Heart right ventricle (tissue), 16 donors: ENCODE measurements at regions not wholly inside any gene's neighbourhood (a gene's known extent, or its start where the extent isn't known, plus 50 kb on each side); places are given as distances from the start of the nearest gene placed in this dataset.

Experiments
- ATAC-seq, 8 donors: fragments of 200-7000 bp; cut with Tn5 transposase; one replicate each; pipeline ENCODE4 v1.9.1; 2020; ENCODE audit warnings: mild to moderate bottlenecking in 8 of 8, moderate library complexity in 8 of 8, moderate number of reproducible peaks in 1 of 8
- DNase-seq, 2 donors: peaks; one replicate each; pipeline ENCODE4 v3.0.0-alpha.2; 2020
- H3K27ac ChIP-seq, 10 donors: fragments of 200-600 bp; sonication (generic) in 2 of 10; one replicate each; pipeline versions ENCODE4 v1.5.0 to v1.8.0; 2020 to 2022; ENCODE audit warnings: mild to moderate bottlenecking in 3 of 10
- H3K27me3 ChIP-seq, 7 donors: fragments of 200-600 bp; one replicate each; pipeline ENCODE4 v1.8.0; 2021 to 2022; ENCODE audit warnings: mild to moderate bottlenecking in 2 of 7
- H3K36me3 ChIP-seq, 9 donors: fragments of 200-600 bp; sonication (generic) in 1 of 9; one replicate each; pipeline versions ENCODE4 v1.5.0 to v1.8.0; 2020 to 2022; ENCODE audit warnings: mild to moderate bottlenecking in 2 of 9
- H3K4me1 ChIP-seq, 9 donors: fragments of 200-600 bp; sonication (generic) in 1 of 9; one replicate each; pipeline versions ENCODE4 v1.5.0 to v1.8.0; 2020 to 2022; ENCODE audit warnings: mild to moderate bottlenecking in 4 of 9
- H3K4me3 ChIP-seq, 10 donors: fragments of 200-600 bp; sonication (generic) in 2 of 10; one replicate each; pipeline versions ENCODE4 v1.5.0 to v1.8.0; 2020 to 2022; ENCODE audit warnings: mild to moderate bottlenecking in 7 of 10, moderate library complexity in 2 of 10
- H3K9me3 ChIP-seq, 11 donors: fragments of 200-600 bp in 10 of 11; sonication (generic) in 2 of 11; one replicate each; pipeline versions ENCODE4 v1.5.0 to v1.8.0; 2013 to 2022; ENCODE audit warnings: mild to moderate bottlenecking in 2 of 11, control low read depth in 1 of 11, moderate library complexity in 1 of 11
- WGBS, 2 donors: extraction: QIAGEN DNeasy Blood & Tissue Kit; methylation state at CpG; one replicate each; pipeline ENCODE4 v1.1.7; 2013; ENCODE audit warnings: inconsistent platforms in 1 of 2; 5-methylcytosine and 5-hydroxymethylcytosine counted together
- intact Hi-C, 10 donors: fragments of 100-400 bp; cut with DNase I; formaldehyde crosslinking; loops; one replicate each; pipeline versions ENCODE4 v1.11.1 to v1.14.2; 2022
- TF ChIP-seq, protein P1 (sequence below), 9 donors: fragments of 200-600 bp; sonication (generic) in 2 of 9; IDR thresholded peaks; one replicate each; pipeline versions ENCODE4 v1.5.0 to v1.8.0; 2021 to 2022; ENCODE audit warnings: antibody characterized with exemption in 9 of 9, mild to moderate bottlenecking in 5 of 9, moderate library complexity in 1 of 9
- donor health status: Arrhythmogenic right ventricular cardiomyopathy.
- donor health status: ischemic (EF 13 %, LVEDD 7.1; RV severe dilation, severe dysfunction).
- donor health status: healthy with polysubstance abuse.
- donor health status: DM: no; HTN: yes; CAD: no.
- donor health status: DM: no; HTN: no; CAD: no.
- donor health status: ischemic (EF 25% LVEDD 6.9; RV normal size, moderate dysfunction).
- donor health status: ischemic (EF 25% LVEDD 5.7; RV mildly dilated, moderate dysfunction).
- donor health status: healthy.
- donor health status: DM: yes; HTN: yes; CAD: no.
- donor health status: Ischemic cardiomyopathy.
- donor health status: ischemic (EF 35%, LVEDD 5.7; RV mildly dilated, moderate dysfunction).
- donor health status: nonischemic (EF 11% LVEDD 7.7; RV severe dilation, severe dysfunction).
- donor health status: DM: yes; HTN: yes; CAD: no.
- donor health status: PGD.
- donor health status: ischemic (EF 29% LVEDD 5.4; RV normal size, mild dysfunction).
- donor health status: nonischemic (EF 23%, LVEDD 6.1; RV moderate dilation, normal function).

DNA sequence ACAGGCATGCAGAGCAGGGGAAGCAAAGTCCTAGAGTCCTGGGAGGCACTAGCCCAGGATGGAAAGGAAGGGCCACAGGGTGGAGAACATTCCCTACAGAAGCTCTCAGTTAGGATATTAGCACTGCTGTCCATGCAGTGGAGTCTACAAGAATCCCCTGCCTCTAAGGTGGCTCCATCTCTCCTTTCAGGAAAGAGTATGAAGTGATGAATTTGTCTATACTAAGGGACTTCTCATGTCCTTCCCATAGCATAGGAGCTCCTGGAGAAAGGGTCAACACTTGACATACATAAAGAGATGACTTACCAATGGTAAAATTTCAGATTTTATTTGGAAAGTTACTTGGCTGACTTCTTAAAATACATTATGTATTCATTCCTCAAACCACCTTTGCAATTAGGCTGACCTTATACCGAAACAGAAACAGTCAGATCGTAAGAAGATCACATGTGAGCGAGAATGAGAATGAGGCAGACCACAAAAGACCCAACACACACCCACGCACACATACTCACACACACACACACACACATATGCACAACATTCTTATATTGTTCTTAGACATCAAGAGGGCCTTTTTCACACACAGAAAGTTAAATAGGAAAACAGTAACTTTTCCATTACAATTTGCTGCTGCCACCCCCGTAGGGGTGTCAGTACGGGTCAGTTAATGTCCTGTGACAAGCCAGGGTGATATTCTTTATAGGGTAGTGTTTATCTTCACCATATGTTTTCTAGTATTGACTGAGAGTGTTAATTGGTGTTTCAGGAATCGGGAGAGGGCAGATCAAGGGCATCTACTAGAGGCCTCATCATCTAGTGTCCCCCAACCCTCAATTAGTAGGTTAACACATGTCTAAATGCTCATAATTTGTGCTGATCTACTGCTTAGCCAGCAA, 159.4 kb downstream of the FAXC start:
- H3K27ac ChIP-seq: no peak overlapping the region
- ATAC-seq (no peak), DNase-seq (no peak)
- H3K27me3 ChIP-seq: no peaks in the 10 kb centered on the region
- peaks cover 0 to 18% (median 0%) of the 10 kb centered on the region in 9 donors for H3K4me1 ChIP-seq
- H3K9me3 ChIP-seq: no peaks in the 10 kb centered on the region
- intact Hi-C loops: no loop called here
- no peaks in the 10 kb centered on the region for H3K36me3 ChIP-seq
- no peak overlapping the region for H3K4me3 ChIP-seq
- 77 to 80% methylated on average over 7 of the region's 7 CpGs for WGBS, 2 donors
- TF ChIP-seq, protein P1, sequence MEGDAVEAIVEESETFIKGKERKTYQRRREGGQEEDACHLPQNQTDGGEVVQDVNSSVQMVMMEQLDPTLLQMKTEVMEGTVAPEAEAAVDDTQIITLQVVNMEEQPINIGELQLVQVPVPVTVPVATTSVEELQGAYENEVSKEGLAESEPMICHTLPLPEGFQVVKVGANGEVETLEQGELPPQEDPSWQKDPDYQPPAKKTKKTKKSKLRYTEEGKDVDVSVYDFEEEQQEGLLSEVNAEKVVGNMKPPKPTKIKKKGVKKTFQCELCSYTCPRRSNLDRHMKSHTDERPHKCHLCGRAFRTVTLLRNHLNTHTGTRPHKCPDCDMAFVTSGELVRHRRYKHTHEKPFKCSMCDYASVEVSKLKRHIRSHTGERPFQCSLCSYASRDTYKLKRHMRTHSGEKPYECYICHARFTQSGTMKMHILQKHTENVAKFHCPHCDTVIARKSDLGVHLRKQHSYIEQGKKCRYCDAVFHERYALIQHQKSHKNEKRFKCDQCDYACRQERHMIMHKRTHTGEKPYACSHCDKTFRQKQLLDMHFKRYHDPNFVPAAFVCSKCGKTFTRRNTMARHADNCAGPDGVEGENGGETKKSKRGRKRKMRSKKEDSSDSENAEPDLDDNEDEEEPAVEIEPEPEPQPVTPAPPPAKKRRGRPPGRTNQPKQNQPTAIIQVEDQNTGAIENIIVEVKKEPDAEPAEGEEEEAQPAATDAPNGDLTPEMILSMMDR (IDR thresholded peaks at IDR 0.05): no peak

DNA sequence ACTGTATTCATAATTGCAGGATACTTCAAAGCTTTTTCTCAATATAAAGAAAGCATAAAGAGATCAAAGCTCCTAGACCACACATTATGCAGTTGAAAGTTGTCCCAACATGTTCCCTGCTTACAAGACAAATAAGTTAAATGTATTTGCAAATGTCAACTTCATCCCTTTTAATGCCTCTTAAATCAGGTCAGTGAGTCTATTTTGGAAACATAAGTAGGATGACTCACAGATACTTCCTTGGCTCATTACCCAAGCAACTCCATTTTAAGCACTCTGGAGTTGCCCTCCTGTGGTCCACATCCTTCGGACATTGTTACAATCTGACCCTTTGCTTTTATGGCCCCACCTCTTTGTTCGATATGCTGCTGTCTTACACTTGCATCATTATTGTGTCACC, 162.0 kb downstream of the FAXC start:
- DNase-seq: no peak
- 66 to 79% methylated on average over 2 of the region's 2 CpGs for WGBS, 2 donors
- Histone ChIP-seq H3K4me1 (peaks cover 0 to 20% (median 0%) of the 10 kb centered on the region in 9 donors), H3K4me3 (no peak overlapping the region), H3K36me3 (no peaks in the 10 kb centered on the region), H3K27ac (peak overlapping the region in 1 of 10 donors; percentile 6), H3K27me3 (no peaks in the 10 kb centered on the region), H3K9me3 (peaks cover 0 to under 1% (median 0%) of the 10 kb centered on the region in 11 donors)
- peak in 7 of 8 donors; percentile 48 to 90 (median 81) for ATAC-seq
- TF ChIP-seq, protein P1 (IDR thresholded peaks at IDR 0.05): no peak
- intact Hi-C loops: no loop called here

DNA sequence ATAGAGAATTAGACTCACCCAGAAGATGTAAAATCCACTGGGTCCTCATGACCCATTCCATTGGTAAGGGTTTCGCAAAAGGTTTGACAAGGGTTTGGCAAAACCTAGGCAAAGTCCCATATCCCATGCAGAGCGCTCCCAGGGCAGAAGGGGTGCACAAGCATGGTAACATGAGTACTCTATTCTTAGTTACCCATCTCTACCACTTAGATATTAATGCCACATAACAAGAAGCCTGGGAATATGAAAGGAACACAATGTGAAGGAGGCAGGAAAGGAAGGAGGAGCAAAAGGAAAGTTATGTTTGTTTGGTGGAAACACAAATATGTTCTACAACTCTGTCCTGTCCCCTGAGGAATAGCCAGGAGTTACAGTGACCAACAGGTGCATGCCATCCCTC, 163.1 kb downstream of the FAXC start:
- TF ChIP-seq, protein P1 (IDR thresholded peaks at IDR 0.05): no peak
- Histone ChIP-seq H3K9me3 (peaks cover 0 to 4% (median under 1%) of the 10 kb centered on the region in 11 donors), H3K4me3 (no peak overlapping the region), H3K27ac (peak overlapping the region in 1 of 10 donors; percentile 2), H3K36me3 (no peaks in the 10 kb centered on the region), H3K4me1 (peaks cover 0 to 20% (median 0%) of the 10 kb centered on the region in 9 donors), H3K27me3 (no peaks in the 10 kb centered on the region)
- ATAC-seq (peak in 1 of 8 donors; percentile 39), DNase-seq (no peak)
- intact Hi-C loops: no loop called here
- 83 to 87% methylated on average over 2 of the region's 2 CpGs for whole genome bisulfite sequencing, 2 donors

DNA sequence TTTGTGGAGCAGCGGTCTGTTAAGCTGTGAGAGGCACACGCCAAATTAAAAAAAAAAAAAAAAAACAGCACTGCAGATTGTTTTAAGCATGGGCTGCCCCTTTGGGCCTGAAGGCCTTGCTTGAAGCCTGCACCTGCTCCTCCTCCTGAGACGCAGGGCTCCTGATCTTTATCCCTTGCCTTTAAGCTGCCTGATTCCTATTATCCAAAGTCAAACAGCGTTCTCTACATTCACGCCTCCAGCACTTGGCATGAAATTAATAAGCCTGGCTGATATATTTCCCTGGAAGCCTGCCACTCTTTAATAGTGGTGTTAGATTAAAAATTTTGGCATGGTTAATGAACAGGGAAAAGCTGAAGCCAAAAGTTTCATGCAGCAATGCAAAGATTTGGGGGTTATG, 163.9 kb downstream of the FAXC start:
- ATAC-seq: peak in 4 of 8 donors; percentile 31 to 71 (median 55)
- no peaks in the 10 kb centered on the region for H3K27me3 ChIP-seq
- 66 to 70% methylated on average over 5 of the region's 5 CpGs for WGBS, 2 donors

More for the DNA sequence above, 163.9 kb downstream of the FAXC start:
- H3K9me3 ChIP-seq: peaks cover 0 to 13% (median 6%) of the 10 kb centered on the region in 11 donors
- peaks cover 0 to 20% (median 0%) of the 10 kb centered on the region in 9 donors for H3K4me1 ChIP-seq
- TF ChIP-seq, protein P1 (IDR thresholded peaks at IDR 0.05): no peak
- no peaks in the 10 kb centered on the region for H3K36me3 ChIP-seq
- no peak overlapping the region for H3K4me3 ChIP-seq
- no peak for DNase-seq
- intact Hi-C loops: no loop called here
- H3K27ac ChIP-seq: no peak overlapping the region
